Hepatocyte (in vitro differentiated cells): ENCODE measurements at regions not wholly inside any gene's neighbourhood (a gene's known extent, or its start where the extent isn't known, plus 50 kb on each side); places are given as distances from the start of the nearest gene placed in this dataset.

Experiments
- DNase-seq: peaks from one replicate; pipeline ENCODE4 v3.0.0-alpha.2; 2016; ENCODE audit warnings: low spot score
- H2AFZ ChIP-seq: fragments of 200-600 bp; sonication (generic); 2 replicates; pipeline ENCODE4 v1.6.0; 2016; ENCODE audit warnings: antibody characterized with exemption, mild to moderate bottlenecking
- H3K27ac ChIP-seq: fragments of 200-600 bp; sonication (generic); 2 replicates; pipeline ENCODE4 v1.5.1; 2016; ENCODE audit warnings: mild to moderate bottlenecking
- H3K27me3 ChIP-seq: fragments of 200-600 bp; sonication (generic); 2 replicates; pipeline ENCODE4 v1.6.1; 2016
- H3K36me3 ChIP-seq: fragments of 200-600 bp; sonication (generic); replicated peaks from 2 replicates; pipeline ENCODE4 v1.5.1; 2016; ENCODE audit warnings: low read depth; ENCODE audit not compliant: insufficient read depth
- H3K4me1 ChIP-seq: fragments of 200-600 bp; sonication (generic); 2 replicates; pipeline ENCODE4 v1.5.1; 2016; ENCODE audit warnings: mild to moderate bottlenecking, moderate library complexity; ENCODE audit not compliant: insufficient read depth
- H3K4me2 ChIP-seq: fragments of 200-600 bp; sonication (generic); 2 replicates; pipeline ENCODE4 v1.6.0; 2016
- H3K4me3 ChIP-seq: fragments of 200-600 bp; sonication (generic); 2 replicates; pipeline ENCODE4 v1.5.1; 2016; ENCODE audit warnings: mild to moderate bottlenecking
- H3K79me2 ChIP-seq: fragments of 200-600 bp; sonication (generic); 2 replicates; pipeline ENCODE4 v1.6.0; 2017; ENCODE audit warnings: mild to moderate bottlenecking
- H3K9me2 ChIP-seq: fragments of 200-600 bp; sonication (generic); replicated peaks from 2 replicates; pipeline ENCODE4 v1.6.0; 2017; ENCODE audit warnings: mild to moderate bottlenecking; ENCODE audit not compliant: insufficient read depth
- H3K9me3 ChIP-seq: fragments of 200-600 bp; sonication (generic); 2 replicates; pipeline ENCODE4 v1.5.1; 2016; ENCODE audit warnings: low read depth, mild to moderate bottlenecking
- H4K20me1 ChIP-seq: fragments of 200-600 bp; sonication (generic); 2 replicates; pipeline ENCODE4 v1.6.0; 2016; ENCODE audit warnings: mild to moderate bottlenecking; ENCODE audit not compliant: insufficient read depth, poor library complexity, severe bottlenecking
- CTCF ChIP-seq: fragments of 200-600 bp; sonication (generic); IDR thresholded peaks from 2 replicates; pipeline ENCODE4 v1.5.1; 2016; ENCODE audit warnings: antibody characterized with exemption, mild to moderate bottlenecking; ENCODE audit not compliant: poor library complexity
- EZH2 ChIP-seq: fragments of 200-600 bp; sonication (generic); IDR thresholded peaks from 2 replicates; pipeline ENCODE4 v1.6.1; 2016; ENCODE audit warnings: antibody characterized with exemption, mild to moderate bottlenecking, borderline replicate concordance
- EZH2phosphoT487 ChIP-seq: fragments of 200-600 bp; sonication (generic); IDR thresholded peaks from one replicate; pipeline ENCODE4 v1.6.1; 2018; ENCODE audit warnings: antibody characterized with exemption, mild to moderate bottlenecking, low read depth, moderate library complexity; ENCODE audit not compliant: unreplicated experiment, severe bottlenecking
- WGBS: methylation state at CpG from one replicate; pipeline ENCODE4 v1.1.6; 2016; ENCODE audit warnings: low lambda C conversion rate; ENCODE audit errors: missing lambda C conversion rate; 5-methylcytosine and 5-hydroxymethylcytosine counted together

- H3K4me2 ChIP-seq, result no peak overlapping the region
- TF ChIP-seq EZH2 (no peak), EZH2phosphoT487 (no peak), CTCF (no peak)
- H3K4me1 ChIP-seq, result no peaks in the 10 kb centered on the region
- no peak overlapping the region for H3K27ac ChIP-seq
- no peak for DNase-seq
- no peaks in the 10 kb centered on the region for H3K79me2 ChIP-seq
- H2AFZ ChIP-seq, result no peak overlapping the region
- no peaks in the 10 kb centered on the region for H3K9me3 ChIP-seq
- 82% methylated on average over 3 of the region's 3 CpGs for WGBS
- H3K4me3 ChIP-seq, result no peak overlapping the region
- H3K27me3 ChIP-seq, result no peaks in the 10 kb centered on the region
- H4K20me1 ChIP-seq, result no peaks in the 10 kb centered on the region
- H3K9me2 ChIP-seq, result no peaks in the 10 kb centered on the region
- H3K36me3 ChIP-seq, result no peaks in the 10 kb centered on the region
Observed at GRCh38 chr18:76571689-76572088, 76.6 kb upstream of the ZNF516 start.

DNA sequence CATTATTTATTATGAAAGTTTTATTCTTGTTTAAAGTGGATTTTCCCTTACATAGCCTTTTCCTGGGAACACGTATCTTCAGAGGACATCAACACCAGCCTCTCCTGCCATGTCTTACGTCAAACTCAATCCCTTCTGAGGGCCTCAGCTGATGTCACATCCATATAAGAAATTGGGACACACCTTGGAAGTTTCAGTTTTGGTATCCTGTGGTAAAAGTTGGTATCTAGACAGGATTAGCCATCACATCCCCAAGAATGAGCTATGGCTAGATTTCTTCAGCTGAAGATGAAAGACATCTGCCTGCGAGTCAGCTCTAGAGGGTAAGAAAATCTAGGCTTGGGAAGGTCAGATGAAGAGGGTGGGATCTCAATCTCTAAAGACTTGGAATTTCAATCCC lies 75.8 kb upstream of the ZNF516 start:
- TF ChIP-seq EZH2 (no peak), CTCF (no peak), EZH2phosphoT487 (no peak)
- no peak overlapping the region for H2AFZ ChIP-seq
- H3K9me3 ChIP-seq, result no peaks in the 10 kb centered on the region
- no peak overlapping the region for H3K4me3 ChIP-seq
- H3K79me2 ChIP-seq, result no peaks in the 10 kb centered on the region
- no peaks in the 10 kb centered on the region for H3K9me2 ChIP-seq
- DNase-seq, result no peak
- 97% methylated on average over 3 of the region's 3 CpGs for WGBS
- no peak overlapping the region for H3K4me2 ChIP-seq
- no peaks in the 10 kb centered on the region for H3K36me3 ChIP-seq
- H3K27me3 ChIP-seq, result no peaks in the 10 kb centered on the region
- H3K4me1 ChIP-seq, result no peaks in the 10 kb centered on the region
- H4K20me1 ChIP-seq, result no peaks in the 10 kb centered on the region
- no peak overlapping the region for H3K27ac ChIP-seq

DNA sequence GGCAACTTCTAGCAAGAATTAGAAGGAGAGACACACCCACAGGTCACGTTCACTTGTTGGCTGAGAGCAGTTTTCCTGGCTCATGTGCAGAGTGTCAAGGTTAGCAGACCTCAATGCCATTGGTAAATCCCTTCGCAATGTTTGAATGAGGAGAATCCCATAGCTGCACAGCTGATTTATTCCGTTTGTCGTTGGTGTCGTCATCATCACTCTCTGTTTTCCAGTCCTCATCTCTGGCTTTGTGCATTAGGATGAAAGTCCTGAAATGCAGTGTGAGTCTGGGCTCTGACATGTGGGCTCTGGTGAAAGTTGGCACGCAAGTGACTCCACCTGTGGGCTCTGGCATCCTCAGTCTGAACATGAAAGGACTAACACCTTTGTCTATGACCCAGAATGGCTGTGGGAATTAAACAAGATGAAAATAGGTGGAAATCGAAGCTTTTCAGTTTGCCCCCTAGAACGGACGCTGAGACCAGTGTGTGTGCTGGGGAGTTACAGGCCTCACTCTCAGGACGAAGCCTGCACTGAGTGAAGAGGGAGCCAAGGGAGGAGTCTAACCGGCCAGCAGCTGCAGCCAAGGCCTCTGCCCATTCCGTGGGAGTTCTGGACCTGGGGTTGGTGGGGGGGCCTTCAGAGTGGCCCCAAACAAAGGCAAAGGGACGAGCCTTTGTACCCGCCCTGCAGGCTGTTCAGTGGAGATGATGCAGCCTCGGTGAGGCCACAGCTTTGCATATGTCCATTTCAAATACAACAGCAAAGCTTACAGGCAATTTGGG lies 74.8 kb upstream of the ZNF516 start:
- Histone ChIP-seq H3K27ac (no peak overlapping the region), H3K27me3 (no peaks in the 10 kb centered on the region), H3K9me2 (no peaks in the 10 kb centered on the region), H3K4me2 (no peak overlapping the region), H3K9me3 (no peaks in the 10 kb centered on the region), H3K4me1 (peaks cover 1% of the 10 kb centered on the region), H4K20me1 (no peaks in the 10 kb centered on the region), H3K4me3 (no peak overlapping the region), H2AFZ (no peak overlapping the region), H3K79me2 (no peaks in the 10 kb centered on the region), H3K36me3 (no peaks in the 10 kb centered on the region)
- WGBS, result 89% methylated on average over 15 of the region's 15 CpGs
- no peak for TF ChIP-seq EZH2phosphoT487
- no peak for TF ChIP-seq EZH2
- DNase-seq, result no peak

DNA sequence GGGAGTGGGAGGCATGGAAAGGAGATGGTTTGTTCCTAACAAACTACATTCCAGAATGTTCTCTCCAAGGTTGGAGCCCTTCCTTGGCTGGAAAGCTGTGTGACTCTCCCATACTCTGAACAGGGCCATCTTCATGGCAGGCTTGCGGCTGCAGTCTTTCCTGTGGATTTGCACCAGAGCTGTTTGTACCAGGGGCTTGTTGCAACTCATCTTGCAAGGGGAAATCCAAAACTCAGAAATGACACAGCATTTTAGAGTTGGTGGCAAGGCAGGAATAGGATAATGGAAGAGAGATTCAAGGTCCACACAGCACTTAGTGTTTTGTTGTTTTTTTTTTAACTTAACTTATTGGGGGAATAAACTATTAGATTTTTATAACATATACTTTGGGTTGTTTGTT lies 73.7 kb upstream of the ZNF516 start:
- no peak for DNase-seq
- H3K27ac ChIP-seq, result no peak overlapping the region
- H3K4me3 ChIP-seq, result no peak overlapping the region
- H2AFZ ChIP-seq, result no peak overlapping the region
- no peaks in the 10 kb centered on the region for H3K79me2 ChIP-seq
- no peaks in the 10 kb centered on the region for H3K9me3 ChIP-seq
- H3K36me3 ChIP-seq, result no peaks in the 10 kb centered on the region
- no peak overlapping the region for H3K4me2 ChIP-seq
- H3K4me1 ChIP-seq, result peaks cover 11% of the 10 kb centered on the region
- no peaks in the 10 kb centered on the region for H3K27me3 ChIP-seq
- WGBS, result 96% methylated on average over 1 of the region's 1 CpG
- TF ChIP-seq EZH2, result no peak
- TF ChIP-seq CTCF, result no peak
- TF ChIP-seq EZH2phosphoT487, result no peak
- H4K20me1 ChIP-seq, result no peaks in the 10 kb centered on the region
- H3K9me2 ChIP-seq, result no peaks in the 10 kb centered on the region
